ENCODE measurements at regions not wholly inside any gene's neighbourhood (a gene's known extent, or its start where the extent isn't known, plus 50 kb on each side); places are given as distances from the start of the nearest gene placed in this dataset.

DNA sequence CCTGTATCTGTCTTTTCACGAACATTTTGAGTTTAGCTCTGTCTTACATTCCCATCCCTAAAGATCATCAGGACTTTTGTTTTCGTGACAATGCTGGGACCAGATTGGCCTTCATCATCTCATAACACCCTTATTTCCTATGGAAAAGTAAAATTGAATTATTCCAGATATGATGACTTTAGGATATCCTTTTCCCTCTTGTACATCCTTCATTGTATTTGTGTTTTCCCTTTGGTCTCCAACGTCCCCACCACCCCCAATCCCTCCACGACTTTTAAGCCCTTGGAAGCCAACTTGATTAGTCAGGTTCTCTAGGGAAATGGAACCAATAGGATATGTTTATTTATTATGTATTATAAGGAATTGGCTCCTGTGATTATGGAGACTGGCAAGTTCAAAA is 167.6 kb downstream of the ARL4A start:
- TF ChIP-seq CTCF (IDR thresholded peaks at IDR 0.05) (no peak), POLR2A (IDR thresholded peaks at IDR 0.05) (no peak)

Measured in stomach (tissue), 4 donors.